ENCODE measurements at regions not wholly inside any gene's neighbourhood (a gene's known extent, or its start where the extent isn't known, plus 50 kb on each side); places are given as distances from the start of the nearest gene placed in this dataset.

- TF ChIP-seq SUZ12 (IDR thresholded peaks at IDR 0.05; ENCODE audit: extremely low read depth, insufficient read depth, insufficient read length) (no peak), ZNF274 (IDR thresholded peaks at IDR 0.05; ENCODE audit: low read depth, low read length) (no peak), YY1 (IDR thresholded peaks at IDR 0.05; ENCODE audit: insufficient read depth, insufficient read length) (no peak)
- Histone ChIP-seq H3K27me3 (ENCODE audit: insufficient read depth, insufficient read length) (no peaks in the 10 kb centered on the region), H3K4me3 (ENCODE audit: insufficient read length, low read depth) (no peak overlapping the region), H3K4me1 (ENCODE audit: insufficient read depth, insufficient read length) (no peaks in the 10 kb centered on the region), H3K9ac (ENCODE audit: insufficient read length, low read depth) (no peak overlapping the region), H3K9me3 (ENCODE audit: insufficient read depth, low read length) (no peaks in the 10 kb centered on the region), H3K36me3 (ENCODE audit: insufficient read depth, insufficient read length, low read length) (no peaks in the 10 kb centered on the region)
- no peak for DNase-seq (ENCODE audit: low read depth, low spot score)
Measured at GRCh38 chr18:71077451-71077850, 788.6 kb downstream of the SOCS6 start.

DNA sequence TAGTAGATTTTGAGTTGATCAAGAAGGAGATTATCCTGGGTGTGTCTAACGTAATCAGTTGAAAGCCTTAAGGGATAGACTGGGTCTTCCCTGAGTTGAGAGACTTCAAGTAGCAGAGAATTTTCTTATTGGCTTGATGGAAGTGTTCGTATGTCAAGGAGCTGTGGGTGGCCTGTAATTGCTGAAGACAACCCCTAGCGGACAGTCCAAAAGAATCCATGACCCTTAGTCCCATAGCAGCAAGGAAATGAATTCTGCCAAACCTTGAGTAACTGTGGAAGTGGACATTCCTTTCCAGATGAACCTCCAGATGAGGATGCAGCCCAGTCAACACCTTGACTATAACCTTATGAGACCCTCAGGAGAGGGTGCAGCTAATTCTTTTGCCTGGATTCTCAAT is 786.3 kb downstream of the SOCS6 start:
- Histone ChIP-seq H3K4me3 (ENCODE audit: insufficient read length, low read depth) (no peak overlapping the region), H3K9me3 (ENCODE audit: insufficient read depth, low read length) (no peaks in the 10 kb centered on the region), H3K36me3 (ENCODE audit: insufficient read depth, insufficient read length, low read length) (no peaks in the 10 kb centered on the region), H3K4me1 (ENCODE audit: insufficient read depth, insufficient read length) (no peaks in the 10 kb centered on the region), H3K27me3 (ENCODE audit: insufficient read depth, insufficient read length) (no peaks in the 10 kb centered on the region), H3K9ac (ENCODE audit: insufficient read length, low read depth) (no peak overlapping the region)
- DNase-seq (ENCODE audit: low read depth, low spot score): no peak
- no peak for TF ChIP-seq SUZ12 (IDR thresholded peaks at IDR 0.05; ENCODE audit: extremely low read depth, insufficient read depth, insufficient read length)

DNA sequence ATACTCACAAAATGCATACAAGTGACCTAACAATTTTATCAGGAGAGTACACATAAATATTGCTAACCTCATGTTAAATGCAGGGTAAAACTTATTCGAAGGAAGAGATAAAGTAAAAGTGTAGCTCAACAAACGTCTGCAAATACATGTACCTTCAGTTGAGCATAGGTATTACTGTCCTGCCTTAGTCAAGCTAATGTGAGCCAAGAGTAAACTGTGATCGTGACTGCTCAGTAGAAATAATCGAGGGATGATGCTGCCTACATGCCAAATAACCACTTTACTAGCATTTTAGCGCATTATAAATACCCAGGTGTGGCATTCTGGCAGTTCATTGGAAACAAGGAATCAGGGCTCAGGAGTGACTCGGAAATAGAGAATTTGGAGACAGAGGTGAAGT is 779.5 kb downstream of the SOCS6 start:
- Histone ChIP-seq H3K4me1 (ENCODE audit: insufficient read depth, insufficient read length) (no peaks in the 10 kb centered on the region), H3K36me3 (ENCODE audit: insufficient read depth, insufficient read length, low read length) (no peaks in the 10 kb centered on the region), H3K9ac (ENCODE audit: insufficient read length, low read depth) (no peak overlapping the region), H3K4me3 (ENCODE audit: insufficient read length, low read depth) (no peak overlapping the region), H3K9me3 (ENCODE audit: insufficient read depth, low read length) (no peaks in the 10 kb centered on the region), H3K27me3 (ENCODE audit: insufficient read depth, insufficient read length) (no peaks in the 10 kb centered on the region)
- TF ChIP-seq ZNF274 (IDR thresholded peaks at IDR 0.05; ENCODE audit: low read depth, low read length) (no peak), SUZ12 (IDR thresholded peaks at IDR 0.05; ENCODE audit: extremely low read depth, insufficient read depth, insufficient read length) (no peak), YY1 (IDR thresholded peaks at IDR 0.05; ENCODE audit: insufficient read depth, insufficient read length) (no peak)
- no peak for DNase-seq (ENCODE audit: low read depth, low spot score)

- no peaks in the 10 kb centered on the region for H3K9me3 ChIP-seq (ENCODE audit: insufficient read depth, low read length)
- no peak overlapping the region for H3K4me3 ChIP-seq (ENCODE audit: insufficient read length, low read depth)
- H3K4me1 ChIP-seq (ENCODE audit: insufficient read depth, insufficient read length): no peaks in the 10 kb centered on the region
- TF ChIP-seq YY1 (IDR thresholded peaks at IDR 0.05; ENCODE audit: insufficient read depth, insufficient read length) (no peak), ZNF274 (IDR thresholded peaks at IDR 0.05; ENCODE audit: low read depth, low read length) (no peak), SUZ12 (IDR thresholded peaks at IDR 0.05; ENCODE audit: extremely low read depth, insufficient read depth, insufficient read length) (no peak)
- no peaks in the 10 kb centered on the region for H3K27me3 ChIP-seq (ENCODE audit: insufficient read depth, insufficient read length)
- no peak overlapping the region for H3K9ac ChIP-seq (ENCODE audit: insufficient read length, low read depth)
- no peaks in the 10 kb centered on the region for H3K36me3 ChIP-seq (ENCODE audit: insufficient read depth, insufficient read length, low read length)
- no peak for DNase-seq (ENCODE audit: low read depth, low spot score)
Measured at GRCh38 chr18:71049893-71050292, 761.0 kb downstream of the SOCS6 start.

DNA sequence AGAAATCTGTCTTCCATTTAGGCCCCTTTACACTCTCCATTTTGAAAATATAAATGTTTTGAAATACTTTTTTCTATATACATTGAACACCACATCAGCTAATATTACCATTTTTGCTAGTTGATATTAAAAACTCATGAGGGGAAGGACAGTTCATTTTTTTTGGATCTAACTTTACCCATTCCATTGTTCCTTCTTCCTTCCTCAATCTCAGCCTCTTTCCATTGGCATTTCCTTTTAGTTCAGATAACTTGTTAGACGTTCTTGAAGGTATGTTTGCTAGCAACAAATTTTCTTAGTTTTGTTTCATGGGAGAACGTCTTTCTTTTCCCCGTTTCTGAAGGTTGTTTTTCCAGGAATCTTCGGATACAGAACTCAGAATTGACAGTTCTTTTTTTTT is 759.0 kb downstream of the SOCS6 start:
- H3K4me1 ChIP-seq (ENCODE audit: insufficient read depth, insufficient read length): no peaks in the 10 kb centered on the region
- TF ChIP-seq SUZ12 (IDR thresholded peaks at IDR 0.05; ENCODE audit: extremely low read depth, insufficient read depth, insufficient read length) (no peak), YY1 (IDR thresholded peaks at IDR 0.05; ENCODE audit: insufficient read depth, insufficient read length) (no peak)
- no peak for DNase-seq (ENCODE audit: low read depth, low spot score)
- no peaks in the 10 kb centered on the region for H3K9me3 ChIP-seq (ENCODE audit: insufficient read depth, low read length)
- H3K4me3 ChIP-seq (ENCODE audit: insufficient read length, low read depth): no peak overlapping the region
- no peak overlapping the region for H3K9ac ChIP-seq (ENCODE audit: insufficient read length, low read depth)
- no peaks in the 10 kb centered on the region for H3K27me3 ChIP-seq (ENCODE audit: insufficient read depth, insufficient read length)
- H3K36me3 ChIP-seq (ENCODE audit: insufficient read depth, insufficient read length, low read length): no peaks in the 10 kb centered on the region

DNA sequence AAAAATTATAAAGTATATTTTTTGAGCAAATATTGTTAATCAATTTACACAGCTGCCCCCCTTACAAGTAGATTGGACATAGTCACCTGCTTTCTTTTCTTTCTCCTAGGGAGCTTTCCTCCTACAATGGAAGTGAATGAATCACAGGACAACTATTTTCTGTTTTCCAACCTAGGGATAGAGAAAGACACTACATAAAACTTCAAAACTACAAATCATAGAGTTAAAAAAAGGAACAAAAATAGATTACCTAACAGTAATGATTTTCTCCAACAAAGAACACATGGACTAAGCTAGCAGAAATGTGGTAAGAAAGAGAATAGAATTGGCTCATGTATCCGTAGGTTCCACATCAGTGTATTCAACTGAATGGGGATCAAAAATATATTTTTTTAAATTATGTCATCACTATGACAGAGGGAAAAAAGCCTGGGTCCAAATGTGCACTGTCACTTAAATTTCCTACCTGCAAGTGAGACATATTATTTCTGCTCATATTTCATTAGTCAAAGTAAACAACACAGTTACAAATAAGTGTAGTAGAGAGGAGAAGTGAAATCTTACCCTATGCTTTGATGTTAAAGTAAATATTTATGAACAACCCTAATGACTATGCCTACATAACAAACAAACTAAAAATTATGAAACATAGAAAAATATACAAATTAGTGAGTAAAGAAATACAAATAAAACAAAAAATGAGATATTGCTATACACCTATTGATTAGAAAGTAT is 756.7 kb downstream of the SOCS6 start:
- H3K4me3 ChIP-seq (ENCODE audit: insufficient read length, low read depth): no peak overlapping the region
- no peak overlapping the region for H3K9ac ChIP-seq (ENCODE audit: insufficient read length, low read depth)
- TF ChIP-seq YY1 (IDR thresholded peaks at IDR 0.05; ENCODE audit: insufficient read depth, insufficient read length): no peak
- no peak for TF ChIP-seq ZNF274 (IDR thresholded peaks at IDR 0.05; ENCODE audit: low read depth, low read length)
- TF ChIP-seq SUZ12 (IDR thresholded peaks at IDR 0.05; ENCODE audit: extremely low read depth, insufficient read depth, insufficient read length): no peak
- H3K27me3 ChIP-seq (ENCODE audit: insufficient read depth, insufficient read length): no peaks in the 10 kb centered on the region
- H3K36me3 ChIP-seq (ENCODE audit: insufficient read depth, insufficient read length, low read length): no peaks in the 10 kb centered on the region
- no peaks in the 10 kb centered on the region for H3K4me1 ChIP-seq (ENCODE audit: insufficient read depth, insufficient read length)
- no peak for DNase-seq (ENCODE audit: low read depth, low spot score)
- no peaks in the 10 kb centered on the region for H3K9me3 ChIP-seq (ENCODE audit: insufficient read depth, low read length)

- no peak for DNase-seq (ENCODE audit: low read depth, low spot score)
- H3K9me3 ChIP-seq (ENCODE audit: insufficient read depth, low read length): no peaks in the 10 kb centered on the region
- H3K4me3 ChIP-seq (ENCODE audit: insufficient read length, low read depth): no peak overlapping the region
- no peaks in the 10 kb centered on the region for H3K4me1 ChIP-seq (ENCODE audit: insufficient read depth, insufficient read length)
- no peaks in the 10 kb centered on the region for H3K36me3 ChIP-seq (ENCODE audit: insufficient read depth, insufficient read length, low read length)
- no peak overlapping the region for H3K9ac ChIP-seq (ENCODE audit: insufficient read length, low read depth)
- TF ChIP-seq YY1 (IDR thresholded peaks at IDR 0.05; ENCODE audit: insufficient read depth, insufficient read length) (no peak), SUZ12 (IDR thresholded peaks at IDR 0.05; ENCODE audit: extremely low read depth, insufficient read depth, insufficient read length) (no peak), ZNF274 (IDR thresholded peaks at IDR 0.05; ENCODE audit: low read depth, low read length) (no peak)
- no peaks in the 10 kb centered on the region for H3K27me3 ChIP-seq (ENCODE audit: insufficient read depth, insufficient read length)
Measured at GRCh38 chr18:71040161-71040560, 751.3 kb downstream of the SOCS6 start.
